Activated T-helper 9 cell treated with anti-CD3 and anti-CD28 coated beads, Interleukin-2, amount 50 U/mL, for 16 hours (primary cell): ENCODE measurements at regions not wholly inside any gene's neighbourhood (a gene's known extent, or its start where the extent isn't known, plus 50 kb on each side); places are given as distances from the start of the nearest gene placed in this dataset.

Experiments used
- DNase-seq: peaks from one replicate; pipeline ENCODE4 v3.0.0-alpha.2; 2020; ENCODE audit warnings: low read depth

- no peak for DNase-seq
These were observed 50.4 kb upstream of the DAB2 start for GRCh38 chr5:39475159-39475571.
